AG09309 (cell line): ENCODE measurements at regions not wholly inside any gene's neighbourhood (a gene's known extent, or its start where the extent isn't known, plus 50 kb on each side); places are given as distances from the start of the nearest gene placed in this dataset.
"Not testable (repeated sequence)": the region's sequence is repeated elsewhere in the genome, so short reads cannot be mapped to it uniquely, and the experiment has no call there.

ENCODE experiments used
- DNase-seq: peaks from one replicate; pipeline ENCODE4 v3.0.0-alpha.2; 2010; ENCODE audit warnings: low read depth
- H3K4me3 ChIP-seq: 2 replicates; pipeline ENCODE4 v1.5.1; 2011; ENCODE audit warnings: mild to moderate bottlenecking, low read depth, low read length, moderate library complexity; ENCODE audit not compliant: control insufficient read depth
- CTCF ChIP-seq: IDR thresholded peaks from 2 replicates; pipeline ENCODE4 v1.5.1; 2011; ENCODE audit warnings: mild to moderate bottlenecking, low read depth, low read length, inconsistent platforms; ENCODE audit not compliant: insufficient read depth, control insufficient read depth; ENCODE audit errors: missing control alignments

- no peak for TF ChIP-seq CTCF
- DNase-seq = no peak
- no peak overlapping the region for H3K4me3 ChIP-seq
Measured at GRCh38 chr11:38667359-38667758, 2069.3 kb upstream of the RAG2 start.

GRCh38 chr11:38648604-38649003, 2050.6 kb upstream of the RAG2 start:
- DNase-seq = no peak
- no peak for TF ChIP-seq CTCF
- H3K4me3 ChIP-seq = no peak overlapping the region

GRCh38 chr11:38646382-38646781, 2048.3 kb upstream of the RAG2 start:
- no peak for TF ChIP-seq CTCF
- H3K4me3 ChIP-seq = no peak overlapping the region
- DNase-seq = no peak

GRCh38 chr11:38640854-38641253, 2042.8 kb upstream of the RAG2 start:
- no peak for DNase-seq
- no peak for TF ChIP-seq CTCF

GRCh38 chr11:38612701-38613100, 2014.7 kb upstream of the RAG2 start:
- TF ChIP-seq CTCF = no peak
- no peak for DNase-seq
- no peak overlapping the region for H3K4me3 ChIP-seq

More at GRCh38 chr11:38640854-38641253, 2042.8 kb upstream of the RAG2 start:
- no peak overlapping the region for H3K4me3 ChIP-seq

GRCh38 chr11:38601371-38601770, 2003.3 kb upstream of the RAG2 start:
- not testable (repeated sequence) for H3K4me3 ChIP-seq, DNase-seq

- DNase-seq = no peak
- H3K4me3 ChIP-seq = no peak overlapping the region
- TF ChIP-seq CTCF = no peak
Measured at GRCh38 chr11:38598418-38598817, 2000.4 kb upstream of the RAG2 start.

GRCh38 chr11:38595359-38596016, 1997.5 kb upstream of the RAG2 start:
- not testable (repeated sequence) for H3K4me3 ChIP-seq, DNase-seq
